ENCODE measurements at regions not wholly inside any gene's neighbourhood (a gene's known extent, or its start where the extent isn't known, plus 50 kb on each side); places are given as distances from the start of the nearest gene placed in this dataset.
"Not testable (repeated sequence)": the region's sequence is repeated elsewhere in the genome, so short reads cannot be mapped to it uniquely, and the experiment has no call there.

DNA sequence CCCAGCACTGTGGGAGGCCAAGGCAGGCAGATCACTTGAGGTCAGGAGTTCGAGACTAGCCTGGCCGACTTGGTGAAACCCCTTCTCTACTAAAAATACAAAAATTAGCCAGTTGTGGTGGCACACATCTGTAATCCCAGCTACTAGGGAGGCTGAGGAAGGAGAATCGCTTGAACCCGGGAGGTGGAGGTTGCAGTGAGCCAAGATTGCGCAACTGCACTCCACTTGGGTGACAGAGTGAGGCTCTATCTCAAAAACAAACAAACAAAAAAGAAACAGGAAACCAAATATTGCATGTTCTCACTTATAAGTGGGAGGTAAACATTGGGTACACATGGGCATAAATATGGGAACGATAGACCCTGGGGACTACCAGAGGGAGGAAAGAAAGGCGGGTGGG is 94.7 kb upstream of the NEDD4L start:
- TF ChIP-seq, protein P1, sequence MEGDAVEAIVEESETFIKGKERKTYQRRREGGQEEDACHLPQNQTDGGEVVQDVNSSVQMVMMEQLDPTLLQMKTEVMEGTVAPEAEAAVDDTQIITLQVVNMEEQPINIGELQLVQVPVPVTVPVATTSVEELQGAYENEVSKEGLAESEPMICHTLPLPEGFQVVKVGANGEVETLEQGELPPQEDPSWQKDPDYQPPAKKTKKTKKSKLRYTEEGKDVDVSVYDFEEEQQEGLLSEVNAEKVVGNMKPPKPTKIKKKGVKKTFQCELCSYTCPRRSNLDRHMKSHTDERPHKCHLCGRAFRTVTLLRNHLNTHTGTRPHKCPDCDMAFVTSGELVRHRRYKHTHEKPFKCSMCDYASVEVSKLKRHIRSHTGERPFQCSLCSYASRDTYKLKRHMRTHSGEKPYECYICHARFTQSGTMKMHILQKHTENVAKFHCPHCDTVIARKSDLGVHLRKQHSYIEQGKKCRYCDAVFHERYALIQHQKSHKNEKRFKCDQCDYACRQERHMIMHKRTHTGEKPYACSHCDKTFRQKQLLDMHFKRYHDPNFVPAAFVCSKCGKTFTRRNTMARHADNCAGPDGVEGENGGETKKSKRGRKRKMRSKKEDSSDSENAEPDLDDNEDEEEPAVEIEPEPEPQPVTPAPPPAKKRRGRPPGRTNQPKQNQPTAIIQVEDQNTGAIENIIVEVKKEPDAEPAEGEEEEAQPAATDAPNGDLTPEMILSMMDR (conservative IDR thresholded peaks at IDR 0.05) = not testable (repeated sequence)
- TF ChIP-seq ZFX (IDR thresholded peaks at IDR 0.05) = not testable (repeated sequence)

Data from C4-2B (cell line).